HG02798 (cell line): ENCODE measurements at regions not wholly inside any gene's neighbourhood (a gene's known extent, or its start where the extent isn't known, plus 50 kb on each side); places are given as distances from the start of the nearest gene placed in this dataset.

ENCODE experiments used
- ATAC-seq: cut with Tn5 transposase; IDR thresholded peaks from one replicate; pipeline ENCODE4 v1.9.1; 2021; ENCODE audit warnings: mild to moderate bottlenecking; ENCODE audit not compliant: unreplicated experiment, poor library complexity

GRCh38 chr6:147022041-147022440, 182.2 kb upstream of the STXBP5 start:
- ATAC-seq, result no peak

DNA sequence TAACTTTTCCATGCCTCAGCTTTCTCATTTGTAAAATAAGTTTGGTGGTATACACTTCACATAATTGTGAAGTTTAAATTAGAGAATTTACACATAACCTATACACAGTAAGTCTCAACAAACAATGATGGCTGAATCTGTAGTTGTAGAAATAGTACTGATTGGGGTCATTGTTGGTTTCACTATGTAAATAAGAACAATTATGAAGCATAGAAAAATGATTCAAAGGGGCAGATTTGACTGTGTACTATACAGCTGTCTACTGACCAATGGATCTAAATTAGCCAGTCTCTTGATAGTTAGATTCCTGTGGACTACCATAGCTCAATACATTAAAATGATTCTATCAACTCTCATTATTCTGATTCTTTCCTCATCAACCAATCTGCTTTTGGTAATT, 181.1 kb upstream of the STXBP5 start:
- ATAC-seq, result peak; percentile 50

DNA sequence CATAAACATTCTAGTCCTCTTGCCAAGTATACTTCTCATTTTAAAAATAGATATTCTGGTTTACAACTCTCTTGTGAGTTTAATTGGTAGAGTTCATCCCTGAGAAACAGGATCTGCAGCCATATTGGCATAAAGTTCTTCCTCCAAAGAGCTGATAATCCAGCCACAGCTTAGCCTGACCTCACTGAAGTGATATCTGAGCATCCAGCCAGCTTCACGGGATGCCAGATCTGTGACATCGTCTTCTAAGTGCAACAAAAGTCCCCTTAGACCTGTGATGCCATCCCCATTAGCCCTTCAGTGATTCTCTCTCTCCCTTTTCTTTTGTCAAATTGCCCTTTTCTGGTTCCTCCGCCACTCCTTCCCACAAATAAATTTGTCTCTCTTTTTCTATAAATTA, 180.6 kb upstream of the STXBP5 start:
- no peak for ATAC-seq

- no peak for ATAC-seq
Observed at GRCh38 chr6:147029923-147030322, 174.3 kb upstream of the STXBP5 start.

DNA sequence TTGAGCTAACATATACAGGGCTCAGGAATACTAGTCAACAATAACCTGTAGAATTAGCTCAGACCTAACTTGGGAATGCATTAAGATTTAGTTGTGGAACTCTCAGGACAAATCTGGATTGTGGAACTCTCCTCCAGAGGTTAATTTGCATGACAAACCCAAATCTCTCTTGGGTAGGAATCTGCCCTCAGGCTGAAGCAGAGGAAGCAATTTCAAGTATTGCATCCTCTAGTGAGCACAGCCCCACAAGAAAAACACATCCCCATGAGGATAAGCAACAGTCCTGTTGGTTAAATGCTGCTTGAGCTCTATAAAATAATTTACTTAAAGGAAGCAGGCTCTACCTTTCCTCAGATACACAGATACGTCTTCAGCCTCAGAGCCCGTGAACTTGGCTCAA, 170.9 kb upstream of the STXBP5 start:
- ATAC-seq, result no peak

GRCh38 chr6:147035886-147036285, 168.3 kb upstream of the STXBP5 start:
- no peak for ATAC-seq

GRCh38 chr6:147037881-147038280, 166.3 kb upstream of the STXBP5 start:
- no peak for ATAC-seq

- ATAC-seq, result no peak
Observed at GRCh38 chr6:147040121-147040910, 163.9 kb upstream of the STXBP5 start.

DNA sequence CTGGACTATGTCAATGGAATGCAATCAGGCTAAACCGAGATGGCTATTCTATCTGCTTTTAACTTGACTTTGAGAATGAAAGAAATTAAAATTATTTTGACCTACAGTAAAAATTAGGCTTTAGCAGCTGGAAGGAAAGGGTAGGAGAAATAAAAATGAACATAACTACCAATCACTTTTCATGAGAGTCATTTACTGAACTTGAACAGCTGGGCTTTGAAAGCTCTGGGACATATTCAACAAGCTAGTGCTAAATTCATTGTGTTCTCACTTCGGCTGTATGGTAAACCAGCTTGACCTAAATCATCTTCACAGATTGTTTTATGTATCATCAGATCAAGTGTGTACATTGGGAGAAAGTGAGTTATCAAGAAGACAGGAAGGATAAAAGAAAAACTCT, 161.5 kb upstream of the STXBP5 start:
- ATAC-seq, result no peak

- ATAC-seq, result no peak
Observed at GRCh38 chr6:147043994-147044477, 160.2 kb upstream of the STXBP5 start.

DNA sequence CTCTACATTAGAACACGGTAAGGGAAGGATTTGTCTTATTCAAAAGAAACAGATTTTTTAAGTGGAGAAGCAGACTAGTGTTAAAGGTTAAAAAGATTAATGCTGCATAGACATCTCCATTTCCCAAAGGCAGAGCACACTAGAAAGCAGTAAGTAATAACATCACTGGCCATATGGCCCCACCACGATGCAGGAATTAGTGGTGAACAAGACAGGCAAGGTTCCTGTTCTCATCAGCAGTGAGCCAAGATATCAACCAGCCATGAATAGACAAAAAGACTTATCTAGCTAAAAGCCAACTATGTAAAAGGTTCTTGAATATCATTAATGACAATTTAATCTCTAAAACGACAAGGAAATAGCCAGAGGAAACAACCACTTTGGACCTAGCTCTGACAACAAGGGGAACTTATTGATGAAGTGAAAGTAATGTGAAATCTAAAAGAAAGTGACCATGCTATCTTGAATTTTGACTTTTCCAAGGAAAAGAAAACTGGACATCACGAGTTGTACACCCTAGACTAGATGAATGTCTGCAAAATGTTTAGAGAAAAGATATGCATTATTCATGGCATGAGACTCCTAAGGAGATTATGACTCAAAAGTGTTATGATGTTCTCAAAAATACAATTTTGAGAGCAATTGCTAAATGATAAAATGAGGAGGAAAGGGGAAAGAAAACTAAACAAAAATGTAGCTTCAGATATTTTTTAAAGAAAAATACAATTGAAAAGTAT, 157.9 kb upstream of the STXBP5 start:
- no peak for ATAC-seq

GRCh38 chr6:147048930-147049329, 155.3 kb upstream of the STXBP5 start:
- no peak for ATAC-seq

- ATAC-seq, result no peak
Observed at GRCh38 chr6:147053311-147053921, 150.8 kb upstream of the STXBP5 start.

GRCh38 chr6:147054158-147054557, 150.1 kb upstream of the STXBP5 start:
- ATAC-seq, result no peak

GRCh38 chr6:147054871-147055270, 149.3 kb upstream of the STXBP5 start:
- no peak for ATAC-seq

DNA sequence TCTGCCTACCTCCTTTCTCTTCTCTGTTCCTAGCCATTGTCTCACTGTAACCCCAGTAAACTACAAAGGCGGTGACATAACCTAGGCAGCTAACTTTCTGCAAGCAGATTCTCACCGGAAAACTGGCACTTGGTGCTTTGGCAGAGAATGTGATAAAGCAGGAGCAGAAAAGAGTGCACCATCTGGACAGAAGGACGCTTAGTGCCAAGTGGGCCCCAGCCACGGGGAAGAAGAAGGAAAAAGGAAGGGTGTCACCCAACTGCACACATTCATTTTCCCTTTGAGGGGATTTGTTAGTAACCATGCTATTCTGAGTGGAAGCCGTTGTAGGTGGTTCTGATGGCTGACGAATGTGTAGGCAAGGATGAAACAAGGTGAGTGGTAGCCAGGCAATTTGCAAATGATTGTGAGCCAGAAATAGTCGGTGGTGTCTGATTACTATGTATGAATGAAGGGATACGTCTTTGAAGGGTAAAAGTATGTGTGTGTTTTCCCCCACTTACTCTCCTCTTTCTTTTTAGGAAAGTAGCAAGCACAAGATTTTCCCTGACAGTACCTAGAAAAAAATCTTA, 148.3 kb upstream of the STXBP5 start:
- no peak for ATAC-seq

- ATAC-seq, result no peak
Observed at GRCh38 chr6:147057188-147057587, 147.0 kb upstream of the STXBP5 start.

DNA sequence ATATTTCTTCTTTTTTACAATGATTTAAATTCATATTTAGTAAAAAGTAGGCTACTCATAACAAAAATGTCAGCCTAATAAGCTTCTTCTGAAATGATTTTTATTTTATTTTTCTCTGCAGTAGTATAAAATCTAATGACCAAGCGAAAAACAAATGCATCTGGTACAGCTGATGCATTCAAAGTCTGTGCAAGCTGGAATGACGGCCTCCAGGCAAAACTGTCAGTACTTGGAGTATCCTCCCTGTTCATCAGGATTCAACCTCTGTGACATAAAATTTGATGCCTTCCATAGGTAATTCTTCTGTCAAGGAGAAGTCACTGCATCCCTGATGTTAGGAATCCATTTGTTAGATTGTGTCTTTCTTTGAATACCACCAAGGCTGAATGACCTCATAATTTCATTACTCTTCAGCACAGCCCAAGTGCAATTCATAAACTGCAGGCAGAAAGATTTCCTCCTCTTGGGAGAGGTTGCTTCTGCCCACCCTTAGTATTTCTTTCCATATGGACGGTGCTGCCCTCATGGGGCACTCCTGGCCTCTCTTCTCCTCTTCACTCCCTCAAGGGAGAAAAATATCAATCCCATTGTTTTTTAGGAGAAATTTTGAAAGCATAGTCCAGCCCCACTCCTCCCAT, 146.4 kb upstream of the STXBP5 start:
- no peak for ATAC-seq

- no peak for ATAC-seq
Observed at GRCh38 chr6:147058786-147059385, 145.3 kb upstream of the STXBP5 start.

DNA sequence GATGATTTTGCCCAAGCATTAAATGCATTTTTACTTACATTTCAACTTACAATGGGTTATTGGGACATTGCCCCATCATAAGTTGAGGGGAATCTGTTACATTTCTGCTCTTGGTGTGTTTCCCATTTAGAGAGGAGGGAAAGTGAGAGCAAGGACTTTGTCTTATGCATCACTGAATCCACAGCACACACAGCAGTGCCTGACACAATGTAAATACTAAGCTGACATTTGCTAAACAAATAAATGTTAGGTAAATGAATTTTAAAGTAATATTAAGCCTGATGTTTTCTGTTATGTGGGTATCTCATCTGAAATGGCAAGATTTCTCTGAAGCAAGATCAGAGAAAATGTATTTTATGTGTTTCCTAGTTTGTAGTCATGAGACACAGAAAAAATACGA, 143.6 kb upstream of the STXBP5 start:
- ATAC-seq, result no peak
